ENCODE measurements at regions not wholly inside any gene's neighbourhood (a gene's known extent, or its start where the extent isn't known, plus 50 kb on each side); places are given as distances from the start of the nearest gene placed in this dataset.

DNA sequence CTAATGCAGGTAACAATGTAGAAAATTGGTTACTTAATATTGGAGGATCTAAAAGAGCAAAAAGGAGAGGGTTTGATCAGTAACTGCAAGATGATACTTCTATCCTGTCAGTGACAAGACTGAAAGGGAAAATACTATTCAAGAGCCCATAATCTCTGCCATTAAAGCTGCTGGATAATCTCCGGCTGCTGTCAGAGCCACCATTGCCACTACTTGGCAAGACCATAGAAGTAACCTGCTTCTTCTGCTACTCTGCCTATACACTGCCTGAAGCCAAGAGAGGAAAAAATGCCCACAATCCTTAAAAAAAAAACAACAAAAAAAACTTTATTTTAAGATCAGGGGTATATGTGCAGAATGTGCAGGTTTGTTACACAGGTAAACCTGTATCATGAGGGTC lies 386.5 kb upstream of the ID4 start:
- H3K4me1 Mint-ChIP-seq = no peaks in the 10 kb centered on the region
- H3K27ac Mint-ChIP-seq = no peak overlapping the region
- peaks cover 7 to 11% of the 10 kb centered on the region in 2 donors for H3K9me3 Mint-ChIP-seq
- no peaks in the 10 kb centered on the region for H3K27me3 Mint-ChIP-seq
- DNase-seq (no peak), ATAC-seq (no peak)
- no peak overlapping the region for H3K4me3 Mint-ChIP-seq

DNA sequence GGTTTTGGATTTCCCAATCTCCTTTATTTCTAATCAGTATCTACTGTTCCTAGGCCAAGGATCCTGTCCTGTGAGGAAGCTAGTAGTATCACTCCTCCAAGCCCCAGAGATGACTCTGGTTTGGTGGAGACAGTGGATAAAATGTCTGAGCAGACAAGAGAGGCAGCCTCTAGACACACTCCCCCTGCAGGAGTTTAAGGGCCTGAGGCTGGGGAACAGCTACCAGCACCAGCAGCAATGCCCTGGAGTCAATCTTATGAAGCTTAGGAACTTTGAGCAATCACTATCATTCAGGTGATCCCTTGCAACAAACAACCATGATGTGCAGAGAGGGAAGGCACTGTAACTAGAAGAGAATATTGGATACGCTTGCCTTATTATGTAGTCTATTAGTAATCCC lies 384.7 kb upstream of the ID4 start:
- Mint-ChIP-seq H3K27ac (no peak overlapping the region), H3K27me3 (no peaks in the 10 kb centered on the region), H3K4me3 (no peak overlapping the region), H3K9me3 (peaks cover 0 to under 1% of the 10 kb centered on the region in 2 donors), H3K4me1 (no peaks in the 10 kb centered on the region)
- no peak for DNase-seq
- ATAC-seq = no peak

DNA sequence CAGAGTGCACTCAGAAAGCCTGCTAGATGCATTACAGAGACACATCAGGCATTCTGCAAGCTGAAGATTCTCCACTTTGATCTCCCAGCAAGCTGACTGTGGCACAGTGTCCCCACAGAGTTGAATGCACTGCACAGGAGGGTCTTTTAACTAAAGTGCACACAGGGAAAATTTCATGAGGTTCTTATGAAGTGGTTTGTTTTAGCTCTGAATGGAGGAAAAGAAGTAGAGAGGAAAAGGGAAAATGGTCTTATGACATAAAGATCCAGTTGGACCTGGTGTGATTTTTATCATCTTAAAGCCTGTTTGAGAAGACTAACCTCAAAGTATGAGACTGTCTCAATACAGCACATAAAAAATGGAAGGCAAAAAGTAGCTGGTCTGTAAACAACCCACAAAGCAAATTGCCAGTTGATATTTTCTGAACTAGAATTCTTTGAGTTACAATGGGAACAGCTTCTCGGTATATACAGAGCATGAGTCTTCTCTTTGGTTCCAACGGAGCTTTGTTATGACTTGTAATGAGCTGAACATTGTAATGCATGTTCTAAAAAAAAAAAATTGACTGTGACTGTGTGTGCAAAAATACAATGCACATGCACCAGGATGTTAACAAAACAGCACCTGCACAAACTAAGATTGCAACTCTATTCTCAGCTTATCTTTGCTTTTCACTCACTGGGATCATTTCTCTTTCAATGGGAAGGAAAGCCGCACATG lies 383.0 kb upstream of the ID4 start:
- Mint-ChIP-seq H3K27me3 (no peaks in the 10 kb centered on the region), H3K9me3 (no peaks in the 10 kb centered on the region), H3K4me3 (no peak overlapping the region), H3K4me1 (no peaks in the 10 kb centered on the region), H3K27ac (no peak overlapping the region)
- DNase-seq (no peak), ATAC-seq (no peak)

DNA sequence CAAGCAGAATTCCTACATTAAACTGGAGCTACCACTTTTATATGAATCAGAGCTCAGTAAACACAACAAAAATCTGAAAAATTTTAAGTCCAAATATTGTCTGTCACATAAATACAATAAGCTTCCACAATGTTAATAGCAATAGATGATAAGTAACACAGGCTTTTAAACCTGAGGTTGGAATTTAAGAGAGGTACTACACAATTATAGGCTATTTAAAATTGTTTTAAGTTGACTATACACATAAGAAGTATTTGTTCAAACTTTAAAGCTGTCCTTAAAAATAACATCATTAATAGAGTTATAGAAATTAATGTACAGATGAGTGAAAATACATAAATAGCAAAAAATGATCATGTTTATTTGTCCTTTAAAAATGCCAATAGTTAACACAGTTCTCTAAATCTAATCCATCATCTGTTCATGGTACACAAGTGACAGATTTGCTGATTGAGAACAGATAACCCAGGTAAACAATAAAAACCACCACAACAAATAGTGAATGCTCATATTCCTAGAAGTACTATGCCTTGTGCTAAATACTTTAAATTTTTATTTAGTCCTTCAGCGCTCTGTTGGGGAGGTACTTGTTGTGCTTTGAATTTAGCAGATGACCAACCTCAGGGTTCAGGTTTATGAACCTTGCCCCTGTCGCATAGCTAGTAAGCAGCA lies 382.3 kb upstream of the ID4 start:
- Mint-ChIP-seq H3K27ac (no peak overlapping the region), H3K27me3 (no peaks in the 10 kb centered on the region), H3K4me3 (no peak overlapping the region), H3K9me3 (no peaks in the 10 kb centered on the region), H3K4me1 (no peaks in the 10 kb centered on the region)
- DNase-seq (no peak), ATAC-seq (no peak)

DNA sequence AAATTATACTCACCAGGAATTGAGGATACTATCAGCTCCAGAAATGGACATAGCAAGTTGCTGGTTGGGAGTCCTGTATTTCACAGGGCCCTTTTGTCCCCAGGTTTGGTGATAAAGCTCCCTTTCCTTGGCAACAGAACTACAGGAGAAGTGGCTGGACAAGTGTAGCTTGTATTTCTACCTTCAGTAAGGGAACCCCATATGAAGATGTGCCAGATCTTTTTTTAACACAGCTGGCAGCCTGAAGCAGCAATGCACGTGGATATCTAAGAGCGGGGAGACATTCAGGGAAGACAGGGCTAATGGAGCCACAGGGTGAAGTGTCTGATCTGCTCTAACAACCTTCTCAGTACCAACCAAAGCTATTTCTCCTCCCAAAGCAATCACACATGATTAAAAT lies 373.9 kb upstream of the ID4 start:
- H3K4me1 Mint-ChIP-seq = no peaks in the 10 kb centered on the region
- no peak overlapping the region for H3K27ac Mint-ChIP-seq
- ATAC-seq (no peak), DNase-seq (no peak)
- no peak overlapping the region for H3K4me3 Mint-ChIP-seq
- no peaks in the 10 kb centered on the region for H3K27me3 Mint-ChIP-seq
- H3K9me3 Mint-ChIP-seq = no peaks in the 10 kb centered on the region

DNA sequence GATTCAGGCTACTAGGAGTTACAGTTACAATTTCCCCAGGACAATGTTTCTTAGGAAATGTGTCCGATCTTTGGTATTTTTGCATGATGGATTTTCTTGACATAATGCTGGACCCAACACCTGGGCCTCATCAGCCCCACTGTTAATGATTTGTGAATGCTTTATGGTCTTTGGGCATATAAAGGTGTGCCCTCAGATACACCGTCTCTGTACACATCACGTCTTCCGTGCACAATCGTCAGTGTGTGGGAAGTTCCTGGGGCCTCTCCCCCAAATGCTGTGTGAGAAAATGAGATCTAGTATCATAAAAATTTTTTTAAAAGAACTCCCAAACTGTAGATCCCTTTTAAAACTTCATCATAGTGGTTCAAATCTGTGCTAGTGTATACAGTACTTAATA lies 373.2 kb upstream of the ID4 start:
- DNase-seq (no peak), ATAC-seq (no peak)
- no peaks in the 10 kb centered on the region for H3K27me3 Mint-ChIP-seq
- no peak overlapping the region for H3K4me3 Mint-ChIP-seq
- no peaks in the 10 kb centered on the region for H3K9me3 Mint-ChIP-seq
- no peaks in the 10 kb centered on the region for H3K4me1 Mint-ChIP-seq
- no peak overlapping the region for H3K27ac Mint-ChIP-seq

DNA sequence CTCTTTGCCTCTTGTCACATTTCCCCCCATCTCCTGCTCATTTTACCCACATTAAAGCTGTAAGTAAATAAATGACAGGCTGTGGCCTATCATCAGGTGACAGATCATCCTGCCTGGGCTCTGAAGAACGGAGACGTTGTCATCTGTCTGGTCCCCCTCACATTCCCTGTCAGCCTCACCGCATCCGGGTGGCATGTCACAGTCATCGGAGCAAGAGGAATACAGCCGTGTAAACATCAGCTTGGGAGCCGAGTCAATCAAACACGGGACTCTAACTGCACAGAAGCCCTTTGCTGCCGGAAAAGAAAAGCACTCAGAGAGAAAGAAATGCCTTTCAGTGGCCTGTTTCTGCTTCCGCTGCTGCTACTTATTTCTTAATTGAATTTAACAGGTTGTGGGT lies 371.9 kb upstream of the ID4 start:
- Mint-ChIP-seq H3K27me3 (no peaks in the 10 kb centered on the region), H3K4me1 (no peaks in the 10 kb centered on the region), H3K27ac (no peak overlapping the region), H3K9me3 (no peaks in the 10 kb centered on the region), H3K4me3 (no peak overlapping the region)
- DNase-seq (no peak), ATAC-seq (no peak)

DNA sequence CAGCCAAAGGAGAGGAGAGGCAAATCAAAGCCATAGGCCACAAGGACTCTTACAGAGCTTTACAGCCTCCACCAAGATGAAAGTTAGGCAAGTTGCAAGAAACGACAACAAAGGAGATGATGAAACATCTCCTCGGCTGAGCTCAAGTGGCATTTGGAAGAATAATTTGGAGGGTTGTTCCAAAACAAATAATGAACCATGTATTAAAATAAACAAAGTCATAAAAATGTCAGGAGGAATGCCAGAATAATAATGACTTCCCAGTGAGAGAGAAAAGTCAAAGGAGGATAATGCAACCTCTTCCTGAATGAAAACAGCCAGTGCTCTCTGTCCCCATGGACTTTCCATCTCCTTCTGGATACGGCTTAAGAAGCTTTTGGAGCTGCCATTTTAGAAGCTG lies 371.4 kb upstream of the ID4 start:
- no peak for DNase-seq
- H3K27me3 Mint-ChIP-seq = no peaks in the 10 kb centered on the region
- no peaks in the 10 kb centered on the region for H3K4me1 Mint-ChIP-seq
- H3K9me3 Mint-ChIP-seq = no peaks in the 10 kb centered on the region
- no peak for ATAC-seq
- H3K4me3 Mint-ChIP-seq = no peak overlapping the region
- no peak overlapping the region for H3K27ac Mint-ChIP-seq

DNA sequence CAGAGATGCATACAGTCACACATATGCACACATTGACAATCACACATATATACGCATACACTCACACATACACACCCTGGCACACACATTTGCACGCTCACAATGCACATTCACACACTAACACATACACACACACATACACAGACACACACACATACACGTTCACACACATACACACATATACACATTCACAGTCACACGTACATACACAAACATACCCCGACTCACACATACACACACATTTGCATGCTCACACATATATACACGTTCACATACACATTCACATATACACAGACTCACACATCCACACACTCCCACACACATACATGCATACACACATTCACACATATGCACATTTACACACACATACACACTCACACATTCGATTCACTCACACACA lies 366.8 kb upstream of the ID4 start:
- Mint-ChIP-seq H3K4me1 (no peaks in the 10 kb centered on the region), H3K27me3 (no peaks in the 10 kb centered on the region), H3K4me3 (no peak overlapping the region), H3K27ac (no peak overlapping the region), H3K9me3 (peaks cover 7 to 8% of the 10 kb centered on the region in 2 donors)
- ATAC-seq (no peak), DNase-seq (no peak)

DNA sequence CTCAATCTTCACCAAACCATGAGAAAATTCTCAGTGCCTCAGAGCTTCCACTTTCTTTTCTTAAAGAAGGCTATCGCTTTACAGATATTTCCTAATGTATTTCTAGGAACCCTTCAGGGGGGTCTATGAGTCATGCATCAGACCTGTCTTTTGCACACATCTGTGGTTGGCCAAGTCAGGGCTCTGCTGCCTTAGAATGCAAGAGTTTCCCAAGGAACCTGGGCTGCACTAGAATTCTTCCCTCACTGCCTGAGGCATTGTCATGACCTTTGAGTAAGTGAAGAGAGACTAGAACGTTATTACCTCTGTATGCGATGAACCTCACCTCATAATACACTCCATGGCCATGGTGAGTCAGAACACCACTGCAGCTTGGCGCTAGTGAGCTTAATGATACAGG lies 365.0 kb upstream of the ID4 start:
- H3K9me3 Mint-ChIP-seq = peaks cover 7 to 8% of the 10 kb centered on the region in 2 donors
- no peak for ATAC-seq
- DNase-seq = no peak
- no peaks in the 10 kb centered on the region for H3K27me3 Mint-ChIP-seq
- H3K4me1 Mint-ChIP-seq = no peaks in the 10 kb centered on the region
- H3K4me3 Mint-ChIP-seq = no peak overlapping the region
- H3K27ac Mint-ChIP-seq = no peak overlapping the region

DNA sequence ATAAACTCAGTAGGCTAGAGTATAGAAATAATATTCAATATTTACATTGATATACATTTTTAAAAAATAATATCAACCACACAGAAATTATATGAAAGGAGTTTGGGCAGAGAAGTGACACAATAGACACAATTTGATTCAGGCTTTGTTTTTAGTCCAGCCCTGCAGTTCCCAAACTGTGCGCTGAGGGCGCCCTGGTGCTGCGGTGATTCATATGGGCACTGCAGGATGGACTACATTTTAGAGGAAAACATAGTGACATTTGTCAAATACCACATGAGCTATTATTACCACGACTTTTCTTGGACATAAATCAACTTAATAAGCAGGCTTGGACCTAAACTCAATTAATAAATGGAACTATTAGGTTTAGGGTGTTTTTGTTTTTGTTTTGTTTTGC lies 364.3 kb upstream of the ID4 start:
- Mint-ChIP-seq H3K4me3 (no peak overlapping the region), H3K27me3 (no peaks in the 10 kb centered on the region), H3K4me1 (no peaks in the 10 kb centered on the region), H3K9me3 (peaks cover 7 to 12% of the 10 kb centered on the region in 2 donors), H3K27ac (no peak overlapping the region)
- no peak for DNase-seq
- no peak for ATAC-seq

DNA sequence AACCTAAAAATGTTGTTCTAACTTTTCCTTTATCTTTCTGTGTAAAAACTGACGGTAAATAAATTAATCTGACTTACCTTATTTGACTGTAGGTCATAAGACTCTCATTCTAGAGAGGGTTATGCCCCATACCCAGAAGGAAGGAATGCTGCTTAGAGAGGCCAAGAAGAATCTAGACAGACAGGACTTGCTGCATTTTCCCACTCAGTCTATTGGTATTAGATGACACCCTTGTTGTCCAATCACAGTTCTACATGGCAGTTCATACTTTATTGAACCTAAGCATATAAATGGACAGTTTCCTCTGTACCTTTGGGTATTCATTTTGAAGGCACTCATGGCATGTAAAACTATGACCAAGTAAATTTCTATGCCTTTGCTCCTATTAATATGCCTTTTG lies 359.6 kb upstream of the ID4 start:
- Mint-ChIP-seq H3K27ac (no peak overlapping the region), H3K4me1 (no peaks in the 10 kb centered on the region), H3K4me3 (no peak overlapping the region), H3K9me3 (peaks cover 7 to 17% of the 10 kb centered on the region in 2 donors), H3K27me3 (no peaks in the 10 kb centered on the region)
- DNase-seq (no peak), ATAC-seq (no peak)

DNA sequence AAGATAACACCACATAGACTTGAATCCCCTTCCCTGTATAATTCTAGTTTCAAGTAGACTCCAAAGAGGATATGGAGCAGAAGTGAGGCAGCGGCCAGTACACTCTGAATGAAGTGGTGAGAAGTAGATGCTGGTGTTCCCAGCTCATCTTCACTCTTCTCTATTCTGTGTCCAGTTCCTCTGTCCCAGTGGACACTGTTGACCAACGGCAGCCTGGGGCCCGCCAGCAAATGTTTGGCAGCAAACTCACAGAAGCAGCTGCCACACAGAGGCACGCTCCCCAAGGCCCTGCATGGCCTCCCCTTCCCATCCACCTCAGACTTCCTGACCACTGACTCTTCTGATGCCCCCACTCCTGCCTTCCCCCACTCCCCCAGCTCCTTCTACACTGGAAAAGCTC lies 358.9 kb upstream of the ID4 start:
- H3K27me3 Mint-ChIP-seq = no peaks in the 10 kb centered on the region
- no peaks in the 10 kb centered on the region for H3K4me1 Mint-ChIP-seq
- H3K27ac Mint-ChIP-seq = no peak overlapping the region
- H3K9me3 Mint-ChIP-seq = peaks cover 6 to 17% of the 10 kb centered on the region in 2 donors
- DNase-seq (no peak), ATAC-seq (no peak)
- no peak overlapping the region for H3K4me3 Mint-ChIP-seq

DNA sequence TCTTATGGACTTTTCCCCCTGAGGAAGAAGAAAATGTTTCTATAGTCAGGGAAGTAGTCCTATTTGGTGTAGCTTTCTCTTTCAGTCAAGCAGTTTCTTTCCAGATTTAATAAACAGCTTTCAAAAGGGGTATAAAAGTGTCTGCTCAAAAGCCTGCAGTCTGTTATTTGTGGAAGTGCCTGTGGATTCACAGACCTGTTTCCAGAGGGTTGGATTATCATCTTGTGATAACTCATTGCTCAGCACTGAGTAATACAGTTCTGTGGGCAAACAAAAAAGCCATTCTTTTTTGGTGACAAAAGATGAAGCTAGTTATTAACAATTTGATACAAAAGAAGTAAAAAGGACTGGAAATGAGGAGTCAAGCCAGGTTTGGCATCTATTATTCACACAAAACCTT lies 358.2 kb upstream of the ID4 start:
- no peak for DNase-seq
- Mint-ChIP-seq H3K27ac (no peak overlapping the region), H3K4me3 (no peak overlapping the region), H3K9me3 (peaks cover 3 to 15% of the 10 kb centered on the region in 2 donors), H3K4me1 (no peaks in the 10 kb centered on the region), H3K27me3 (no peaks in the 10 kb centered on the region)
- ATAC-seq = no peak

DNA sequence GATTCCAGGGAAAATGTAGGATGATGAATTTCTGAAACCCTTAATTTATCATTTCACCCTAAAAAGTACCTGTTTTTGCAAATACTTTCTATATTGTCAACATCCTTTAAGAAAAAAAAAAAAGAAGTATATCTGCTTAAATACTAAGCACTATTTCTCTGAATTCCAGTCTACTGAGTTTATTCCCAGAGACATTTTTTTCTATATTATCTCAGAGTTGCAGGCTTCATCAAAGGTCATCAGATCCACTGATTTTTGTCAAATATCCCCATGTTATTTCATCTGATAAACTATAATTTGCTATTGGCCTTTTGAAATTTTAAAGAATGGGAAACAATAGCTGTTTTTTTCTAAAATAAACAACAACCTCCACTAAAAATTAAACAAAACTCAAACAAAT lies 357.6 kb upstream of the ID4 start:
- Mint-ChIP-seq H3K9me3 (peaks cover 8 to 15% of the 10 kb centered on the region in 2 donors), H3K4me3 (no peak overlapping the region), H3K27ac (no peak overlapping the region), H3K4me1 (no peaks in the 10 kb centered on the region), H3K27me3 (no peaks in the 10 kb centered on the region)
- ATAC-seq (no peak), DNase-seq (no peak)

DNA sequence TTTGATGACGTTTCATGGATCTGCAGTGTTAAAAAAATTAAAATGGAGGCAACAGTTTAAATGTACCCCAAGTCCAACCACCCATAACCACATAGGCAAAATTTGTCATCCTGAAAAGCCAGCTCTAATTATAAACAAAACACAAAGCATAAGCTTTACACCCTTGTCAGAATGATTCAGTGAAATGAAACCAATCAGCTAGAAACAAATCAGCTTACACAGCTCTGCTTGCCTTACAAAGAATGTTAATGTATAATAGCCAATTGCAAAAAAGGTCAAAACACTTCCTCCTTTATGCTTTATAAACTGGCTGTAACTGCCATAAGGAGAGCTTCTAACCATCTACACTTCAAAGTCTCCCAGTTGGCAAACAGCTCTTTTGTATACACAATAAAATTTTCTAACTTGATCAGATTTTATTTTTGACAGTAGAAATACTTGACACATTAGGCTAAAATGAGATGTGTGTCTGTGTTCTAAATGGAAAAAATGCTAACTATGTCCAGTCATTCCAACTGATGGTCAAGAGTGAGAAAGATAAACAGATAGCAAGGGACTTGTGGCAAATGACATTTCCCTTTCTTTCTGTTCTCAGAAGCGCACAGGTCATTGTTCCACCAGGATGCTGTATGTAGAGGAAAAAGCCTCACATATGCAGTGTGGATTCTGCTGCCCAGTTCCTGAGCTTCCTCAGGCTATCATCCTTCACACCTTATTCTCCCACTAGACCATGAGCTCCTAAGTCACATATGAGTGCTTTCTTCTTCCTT lies 344.3 kb upstream of the ID4 start:
- Mint-ChIP-seq H3K4me1 (no peaks in the 10 kb centered on the region), H3K4me3 (no peak overlapping the region), H3K27me3 (no peaks in the 10 kb centered on the region), H3K9me3 (peaks cover 1 to 5% of the 10 kb centered on the region in 2 donors), H3K27ac (peak overlapping the region in 1 of 2 donors; percentile 40)
- ATAC-seq = no peak
- no peak for DNase-seq
